ENCODE measurements at regions not wholly inside any gene's neighbourhood (a gene's known extent, or its start where the extent isn't known, plus 50 kb on each side); places are given as distances from the start of the nearest gene placed in this dataset.

DNA sequence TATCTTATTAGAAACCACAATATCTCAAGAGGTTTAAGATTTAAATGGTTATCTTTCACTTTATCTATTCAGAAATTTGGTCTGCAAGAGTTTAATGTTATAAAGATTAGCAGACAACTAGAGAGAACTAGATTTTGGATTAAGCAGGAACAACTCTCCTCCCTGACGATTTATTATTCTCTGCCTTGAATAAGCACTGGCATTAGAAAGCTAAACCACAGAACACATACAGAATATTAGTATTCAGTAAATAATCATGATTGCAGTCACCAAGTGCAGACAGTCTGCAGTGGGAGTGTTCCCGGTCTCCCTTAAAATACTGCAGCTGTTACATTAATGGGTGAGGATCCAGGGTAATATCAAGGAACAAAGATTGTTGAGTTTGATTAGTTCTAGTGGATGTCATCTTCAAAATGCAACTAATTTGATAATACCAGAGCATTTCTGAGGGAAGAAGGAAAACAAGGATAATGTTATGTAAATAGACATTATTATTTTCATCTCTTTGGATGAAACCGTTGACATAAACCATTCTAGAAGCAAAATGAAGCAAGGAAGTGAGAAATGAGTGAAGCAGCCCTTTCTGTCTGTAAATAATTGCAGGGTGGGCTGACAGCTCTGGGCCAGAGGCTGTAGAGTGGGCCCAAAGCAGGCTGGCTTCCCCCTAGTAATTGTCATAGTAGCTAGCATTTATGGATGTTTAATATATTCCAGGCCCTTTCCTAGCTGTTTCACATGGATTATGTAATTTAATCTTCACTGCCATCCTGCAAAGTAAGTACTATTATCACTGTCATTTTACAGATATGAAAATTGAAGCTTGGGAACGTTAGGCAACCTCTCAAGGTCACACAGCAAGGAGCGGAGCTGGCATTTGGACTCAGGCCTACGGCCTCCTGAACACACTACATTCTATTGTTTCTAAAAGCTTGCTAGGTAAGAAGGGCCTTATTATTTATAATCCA, 79.4 kb downstream of the DYRK2 start:
- Histone ChIP-seq H2BK20ac (ENCODE audit: low read length) (no peak overlapping the region), H3K4me1 (replicated peaks in 1 of 4; ENCODE audit: control insufficient read depth in 3 of 4, insufficient read depth in 4 of 4, low read length in 3 of 4) (no peaks in the 10 kb centered on the region), H2AK5ac (ENCODE audit: low read depth, low read length) (no peak overlapping the region), H2BK12ac (ENCODE audit: low read depth, low read length) (no peak overlapping the region), H3K4ac (replicated peaks; ENCODE audit: insufficient read length, low read depth, low read length) (no peak overlapping the region), H2BK15ac (ENCODE audit: low read length) (no peak overlapping the region), H4K20me1 (replicated peaks in 1 of 2; ENCODE audit: control insufficient read depth in 1 of 2, insufficient read depth in 2 of 2, low read length in 2 of 2) (no peaks in the 10 kb centered on the region), H2BK120ac (replicated peaks; ENCODE audit: low read depth, low read length) (no peak overlapping the region), H3K36me3 (ENCODE audit: control insufficient read depth in 2 of 4, insufficient read depth in 4 of 4, low read length in 3 of 4) (no peaks in the 10 kb centered on the region), H3K23ac (ENCODE audit: insufficient read length) (no peak overlapping the region), H4K91ac (replicated peaks; ENCODE audit: insufficient read length, low read length) (no peak overlapping the region), H3K79me2 (ENCODE audit: control insufficient read depth in 1 of 2, insufficient read depth in 2 of 2, low read length in 2 of 2) (no peaks in the 10 kb centered on the region), H2AFZ (ENCODE audit: low read length) (no peak overlapping the region), H4K5ac (ENCODE audit: insufficient read length, low read depth, low read length) (no peak overlapping the region), H3K14ac (ENCODE audit: insufficient read length) (no peak overlapping the region), H3K79me1 (ENCODE audit: low read depth, low read length) (no peaks in the 10 kb centered on the region), H3K4me2 (ENCODE audit: insufficient read depth in 1 of 2, low read depth in 2 of 2, low read length in 2 of 2) (no peak overlapping the region), H3K27me3 (replicated peaks in 1 of 4; ENCODE audit: control insufficient read depth in 3 of 4, extremely low read depth in 1 of 4, insufficient read depth in 3 of 4, low read length in 3 of 4) (no peaks in the 10 kb centered on the region), H3K9me3 (ENCODE audit: insufficient read depth in 2 of 2, low read depth in 1 of 2, low read length in 1 of 2) (no peaks in the 10 kb centered on the region), H3K4me3 (ENCODE audit: extremely low read depth in 1 of 4, insufficient read depth in 2 of 4, low read depth in 3 of 4, low read length in 4 of 4) (no peak overlapping the region), H3K23me2 (ENCODE audit: low read depth, low read length) (no peaks in the 10 kb centered on the region), H3K27ac (ENCODE audit: low read depth, low read length) (no peak overlapping the region), H2BK5ac (ENCODE audit: low read depth, low read length) (no peak overlapping the region), H3K56ac (replicated peaks; ENCODE audit: insufficient read length, low read depth, low read length) (no peak overlapping the region), H3K9ac (replicated peaks in 1 of 4; ENCODE audit: extremely low read depth in 1 of 4, low read depth in 3 of 4, low read length in 3 of 4) (no peak overlapping the region), H3K18ac (ENCODE audit: extremely low read depth, low read length) (no peak overlapping the region), H4K8ac (ENCODE audit: extremely low read depth, insufficient read depth, low read length) (no peak overlapping the region)
- ChIA-PET POLR2A (ENCODE audit: partially characterized antibody) (no interaction called here), CTCF (ENCODE audit: partially characterized antibody) (interaction anchor here (1.5 kb wide), 1 partner anchor 11 kb away, joined by 3 read pairs; no protein-coding TSS in a partner anchor)
- 92% methylated on average over 6 of the region's 6 CpGs; no CpG with 5 or more reads in 1 of the 2 experiments for WGBS, 2 experiments (ENCODE audit: extremely low coverage in 1 of 2, insufficient coverage in 1 of 2, insufficient read length in 1 of 2, insufficient replicate concordance in 2 of 2, low coverage in 1 of 2, low lambda C conversion rate in 2 of 2, missing lambda C conversion rate in 1 of 2)
- no peak for FAIRE-seq
- no peak for DNase-seq (ENCODE audit: low read depth in 1 of 2, low spot score in 2 of 2)

Data from H1 (cell line).